Endothelial cell (in vitro differentiated cells): ENCODE measurements at regions not wholly inside any gene's neighbourhood (a gene's known extent, or its start where the extent isn't known, plus 50 kb on each side); places are given as distances from the start of the nearest gene placed in this dataset.
"Not testable (repeated sequence)": the region's sequence is repeated elsewhere in the genome, so short reads cannot be mapped to it uniquely, and the experiment has no call there.

Experiments
- DNase-seq: peaks from one replicate; pipeline ENCODE4 v3.0.0; 2021; ENCODE audit warnings: low spot score
- H3K27ac Mint-ChIP-seq: one replicate; pipeline ENCODE4 v1.8.0; 2021; ENCODE audit warnings: mixed read lengths, inconsistent platforms; ENCODE audit not compliant: unreplicated experiment
- H3K27me3 Mint-ChIP-seq: one replicate; pipeline ENCODE4 v1.8.0; 2021; ENCODE audit warnings: mild to moderate bottlenecking, moderate library complexity, mixed read lengths, inconsistent platforms; ENCODE audit not compliant: unreplicated experiment
- H3K36me3 Mint-ChIP-seq: one replicate; pipeline ENCODE4 v1.8.0; 2021; ENCODE audit warnings: mild to moderate bottlenecking, low read depth, mixed read lengths, inconsistent platforms; ENCODE audit not compliant: unreplicated experiment
- H3K4me1 Mint-ChIP-seq: one replicate; pipeline ENCODE4 v1.8.0; 2021; ENCODE audit warnings: mild to moderate bottlenecking, mixed read lengths, inconsistent platforms; ENCODE audit not compliant: unreplicated experiment
- H3K4me3 Mint-ChIP-seq: one replicate; pipeline ENCODE4 v1.8.0; 2021; ENCODE audit warnings: mild to moderate bottlenecking, mixed read lengths, inconsistent platforms; ENCODE audit not compliant: unreplicated experiment
- H3K9me3 Mint-ChIP-seq: one replicate; pipeline ENCODE4 v1.8.0; 2021; ENCODE audit warnings: mixed read lengths, inconsistent platforms; ENCODE audit not compliant: unreplicated experiment
- TF ChIP-seq, protein P1 (sequence below): fragments of 200-600 bp; sonication (generic); IDR thresholded peaks from one replicate; pipeline ENCODE4 v1.5.0; 2021; ENCODE audit warnings: antibody characterized with exemption; ENCODE audit not compliant: unreplicated experiment

DNA sequence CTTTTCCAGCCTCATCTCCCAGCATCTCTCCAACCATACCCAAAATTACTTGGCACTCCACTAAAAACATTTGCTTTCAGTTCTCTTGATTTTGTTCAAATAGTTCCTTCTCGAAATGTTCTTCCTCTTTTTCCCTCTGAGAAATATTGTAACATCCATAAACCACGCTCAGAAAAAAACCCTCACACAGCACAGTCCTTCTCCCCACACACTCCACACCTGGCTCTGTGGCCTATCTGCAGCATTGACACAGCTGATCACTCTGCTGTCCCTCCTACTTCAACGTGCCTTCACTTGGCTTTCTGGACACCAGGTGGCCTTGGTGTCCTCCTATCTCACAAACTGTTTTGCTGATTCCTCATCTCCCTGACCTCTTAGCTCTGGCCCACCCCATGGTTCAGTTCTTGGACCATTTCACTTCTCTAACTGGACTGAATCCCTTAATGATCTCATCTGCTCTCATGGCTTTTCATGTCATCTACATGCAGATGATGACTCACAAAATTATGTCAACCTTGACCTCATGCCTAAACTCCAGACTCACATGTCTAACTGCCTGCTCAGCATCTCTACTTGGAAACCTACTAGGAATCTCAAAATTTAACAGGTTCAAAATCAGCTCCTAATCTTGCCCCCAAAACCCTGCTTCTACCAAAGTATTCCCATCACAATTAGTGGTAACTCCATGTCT lies 93.3 kb downstream of the TRIM42 start:
- peaks cover under 1% of the 10 kb centered on the region for H3K36me3 Mint-ChIP-seq
- TF ChIP-seq, protein P1, sequence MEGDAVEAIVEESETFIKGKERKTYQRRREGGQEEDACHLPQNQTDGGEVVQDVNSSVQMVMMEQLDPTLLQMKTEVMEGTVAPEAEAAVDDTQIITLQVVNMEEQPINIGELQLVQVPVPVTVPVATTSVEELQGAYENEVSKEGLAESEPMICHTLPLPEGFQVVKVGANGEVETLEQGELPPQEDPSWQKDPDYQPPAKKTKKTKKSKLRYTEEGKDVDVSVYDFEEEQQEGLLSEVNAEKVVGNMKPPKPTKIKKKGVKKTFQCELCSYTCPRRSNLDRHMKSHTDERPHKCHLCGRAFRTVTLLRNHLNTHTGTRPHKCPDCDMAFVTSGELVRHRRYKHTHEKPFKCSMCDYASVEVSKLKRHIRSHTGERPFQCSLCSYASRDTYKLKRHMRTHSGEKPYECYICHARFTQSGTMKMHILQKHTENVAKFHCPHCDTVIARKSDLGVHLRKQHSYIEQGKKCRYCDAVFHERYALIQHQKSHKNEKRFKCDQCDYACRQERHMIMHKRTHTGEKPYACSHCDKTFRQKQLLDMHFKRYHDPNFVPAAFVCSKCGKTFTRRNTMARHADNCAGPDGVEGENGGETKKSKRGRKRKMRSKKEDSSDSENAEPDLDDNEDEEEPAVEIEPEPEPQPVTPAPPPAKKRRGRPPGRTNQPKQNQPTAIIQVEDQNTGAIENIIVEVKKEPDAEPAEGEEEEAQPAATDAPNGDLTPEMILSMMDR, result no peak
- no peak overlapping the region for H3K4me3 Mint-ChIP-seq
- H3K4me1 Mint-ChIP-seq, result no peaks in the 10 kb centered on the region
- no peaks in the 10 kb centered on the region for H3K27me3 Mint-ChIP-seq
- H3K9me3 Mint-ChIP-seq, result peaks cover under 1% of the 10 kb centered on the region
- no peak overlapping the region for H3K27ac Mint-ChIP-seq
- no peak for DNase-seq

DNA sequence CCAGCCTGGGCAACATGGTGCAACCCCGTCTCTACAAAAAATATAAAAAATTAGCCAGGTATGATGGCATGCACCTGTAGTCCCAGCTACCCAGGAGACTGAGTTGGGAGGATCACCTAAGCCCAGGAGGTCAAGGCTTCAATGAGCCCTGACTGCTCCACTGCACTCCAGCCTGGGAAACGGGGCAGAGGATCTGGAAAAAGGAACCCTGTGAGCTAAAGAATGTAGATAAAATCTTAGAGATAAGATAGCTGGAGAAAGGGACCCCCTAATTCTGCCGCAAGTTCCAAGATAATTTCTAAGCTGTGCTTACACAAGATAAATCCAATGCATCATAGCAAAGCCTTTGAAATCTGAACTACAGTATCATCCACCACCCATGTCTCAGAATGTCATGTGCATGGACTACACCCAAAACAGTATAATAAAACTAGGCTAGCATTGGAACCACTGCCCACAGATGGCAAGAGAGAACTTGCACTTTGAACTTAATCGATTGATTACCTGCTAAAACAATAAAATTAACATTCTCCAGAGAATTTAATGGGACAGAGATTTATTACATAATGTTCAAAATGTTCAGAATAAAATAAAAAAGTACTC lies 99.9 kb downstream of the TRIM42 start:
- Mint-ChIP-seq H3K4me1 (peaks cover 12% of the 10 kb centered on the region), H3K27ac (no peak overlapping the region), H3K36me3 (peaks cover 4% of the 10 kb centered on the region), H3K9me3 (peaks cover 6% of the 10 kb centered on the region), H3K4me3 (no peak overlapping the region), H3K27me3 (peaks cover 5% of the 10 kb centered on the region)
- no peak for DNase-seq
- TF ChIP-seq, protein P1, result no peak

DNA sequence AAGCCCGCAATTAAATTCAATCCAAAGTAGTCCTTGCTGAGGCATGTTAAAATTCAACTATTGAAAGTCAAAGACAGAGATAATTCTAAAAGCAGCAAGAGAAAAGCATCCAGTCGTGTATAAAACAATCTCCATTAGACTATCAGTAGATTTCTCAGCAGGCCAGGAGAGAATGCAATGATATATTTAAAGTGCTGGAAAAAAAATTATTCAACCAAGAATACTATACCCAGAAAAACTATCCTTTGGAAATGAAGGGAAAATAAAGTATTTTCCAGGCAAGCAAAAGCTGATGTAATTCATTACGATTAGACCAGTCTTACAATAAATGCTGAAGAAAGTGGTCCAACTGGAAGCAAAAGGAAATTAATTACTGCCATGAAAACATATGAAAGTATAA lies 113.5 kb downstream of the TRIM42 start:
- Mint-ChIP-seq H3K9me3 (no peaks in the 10 kb centered on the region), H3K4me3 (no peak overlapping the region), H3K27ac (no peak overlapping the region), H3K36me3 (no peaks in the 10 kb centered on the region), H3K27me3 (no peaks in the 10 kb centered on the region), H3K4me1 (peaks cover 7% of the 10 kb centered on the region)
- TF ChIP-seq, protein P1, result no peak
- DNase-seq, result no peak

DNA sequence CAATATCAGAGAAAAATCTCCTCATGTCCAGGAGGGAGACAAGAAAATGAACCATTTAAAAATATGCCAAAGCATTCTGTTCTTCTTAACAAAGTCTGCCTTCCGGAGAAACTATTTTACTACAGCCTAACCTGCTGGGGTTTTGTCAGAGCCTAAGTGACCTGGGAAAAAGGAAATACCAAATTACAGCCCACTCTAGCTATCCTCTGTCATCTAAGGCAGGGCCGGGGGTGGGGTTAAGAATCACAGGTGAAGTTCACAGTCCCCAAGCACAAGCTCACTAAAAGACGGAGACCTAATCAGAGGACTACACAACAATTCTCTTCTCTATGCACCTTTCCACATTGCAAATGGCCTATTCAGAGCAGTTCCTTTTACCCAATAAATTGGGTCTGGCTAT lies 116.6 kb downstream of the TRIM42 start:
- DNase-seq, result no peak
- no peak overlapping the region for H3K4me3 Mint-ChIP-seq
- H3K4me1 Mint-ChIP-seq, result peaks cover 7% of the 10 kb centered on the region
- H3K9me3 Mint-ChIP-seq, result no peaks in the 10 kb centered on the region
- no peaks in the 10 kb centered on the region for H3K36me3 Mint-ChIP-seq
- no peak overlapping the region for H3K27ac Mint-ChIP-seq
- TF ChIP-seq, protein P1, result no peak
- no peaks in the 10 kb centered on the region for H3K27me3 Mint-ChIP-seq

DNA sequence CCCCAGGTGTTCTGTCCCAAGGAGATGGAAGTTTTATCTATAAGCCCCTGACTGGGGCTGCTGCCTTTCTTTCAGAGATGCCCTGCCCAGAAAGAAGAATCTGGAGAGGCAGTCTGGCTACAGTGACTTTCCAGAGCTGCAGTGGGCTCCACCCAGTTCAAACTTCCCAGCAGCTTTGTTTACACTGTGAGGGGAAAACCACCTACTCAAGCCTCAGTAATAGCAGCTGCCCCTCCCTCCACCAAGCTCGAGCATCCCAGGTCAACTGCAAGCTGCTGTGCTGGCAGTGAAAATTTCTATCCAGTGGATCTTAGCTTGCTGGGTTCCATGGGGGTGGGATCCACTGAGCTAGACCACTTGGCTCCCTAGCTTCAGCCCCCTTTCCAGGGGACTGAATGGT lies 125.0 kb downstream of the TRIM42 start:
- not testable (repeated sequence) for H3K4me3 Mint-ChIP-seq, H3K27me3 Mint-ChIP-seq, H3K36me3 Mint-ChIP-seq, H3K27ac Mint-ChIP-seq, H3K4me1 Mint-ChIP-seq, H3K9me3 Mint-ChIP-seq, DNase-seq
